NB4 (cell line): ENCODE measurements at regions not wholly inside any gene's neighbourhood (a gene's known extent, or its start where the extent isn't known, plus 50 kb on each side); places are given as distances from the start of the nearest gene placed in this dataset.

Experiments
- MYC ChIP-seq: IDR thresholded peaks from 2 replicates; pipeline ENCODE4 v1.6.1; 2011; ENCODE audit warnings: low read depth, low read length
- POLR2A ChIP-seq: IDR thresholded peaks from 2 replicates; pipeline ENCODE4 v1.6.1; 2011; ENCODE audit warnings: mild to moderate bottlenecking; ENCODE audit not compliant: insufficient read length; ENCODE audit errors: extremely low read depth
- TF ChIP-seq, protein P1 (sequence below): IDR thresholded peaks from one replicate; pipeline ENCODE4 v1.5.1; 2012; ENCODE audit warnings: low read depth, low read length
- TF ChIP-seq, protein P2 (sequence below): IDR thresholded peaks from 2 replicates; pipeline ENCODE4 v1.6.1; 2011; ENCODE audit warnings: low read depth, low read length

DNA sequence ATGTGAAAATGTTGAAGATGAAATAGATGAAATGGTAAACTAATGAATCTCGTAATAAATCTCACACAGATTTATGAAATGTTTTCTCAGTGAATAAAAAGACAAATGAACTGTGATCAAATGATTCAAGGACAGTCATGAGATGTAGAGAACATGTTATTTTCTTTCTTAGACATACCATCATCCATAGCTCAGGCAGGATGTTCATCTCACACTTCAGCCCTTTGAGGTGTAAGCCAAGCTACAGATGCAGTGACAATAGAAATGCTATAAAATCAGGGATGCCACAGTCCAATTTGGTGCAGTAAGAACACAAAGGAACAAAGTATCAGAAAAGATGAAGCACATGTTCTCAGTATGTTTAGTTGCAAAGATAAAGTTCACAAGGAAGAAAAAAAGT is 242.7 kb upstream of the KRR1 start:
- TF ChIP-seq, protein P1, sequence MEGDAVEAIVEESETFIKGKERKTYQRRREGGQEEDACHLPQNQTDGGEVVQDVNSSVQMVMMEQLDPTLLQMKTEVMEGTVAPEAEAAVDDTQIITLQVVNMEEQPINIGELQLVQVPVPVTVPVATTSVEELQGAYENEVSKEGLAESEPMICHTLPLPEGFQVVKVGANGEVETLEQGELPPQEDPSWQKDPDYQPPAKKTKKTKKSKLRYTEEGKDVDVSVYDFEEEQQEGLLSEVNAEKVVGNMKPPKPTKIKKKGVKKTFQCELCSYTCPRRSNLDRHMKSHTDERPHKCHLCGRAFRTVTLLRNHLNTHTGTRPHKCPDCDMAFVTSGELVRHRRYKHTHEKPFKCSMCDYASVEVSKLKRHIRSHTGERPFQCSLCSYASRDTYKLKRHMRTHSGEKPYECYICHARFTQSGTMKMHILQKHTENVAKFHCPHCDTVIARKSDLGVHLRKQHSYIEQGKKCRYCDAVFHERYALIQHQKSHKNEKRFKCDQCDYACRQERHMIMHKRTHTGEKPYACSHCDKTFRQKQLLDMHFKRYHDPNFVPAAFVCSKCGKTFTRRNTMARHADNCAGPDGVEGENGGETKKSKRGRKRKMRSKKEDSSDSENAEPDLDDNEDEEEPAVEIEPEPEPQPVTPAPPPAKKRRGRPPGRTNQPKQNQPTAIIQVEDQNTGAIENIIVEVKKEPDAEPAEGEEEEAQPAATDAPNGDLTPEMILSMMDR: no peak
- no peak for TF ChIP-seq POLR2A
- no peak for TF ChIP-seq MYC
- TF ChIP-seq, protein P2, sequence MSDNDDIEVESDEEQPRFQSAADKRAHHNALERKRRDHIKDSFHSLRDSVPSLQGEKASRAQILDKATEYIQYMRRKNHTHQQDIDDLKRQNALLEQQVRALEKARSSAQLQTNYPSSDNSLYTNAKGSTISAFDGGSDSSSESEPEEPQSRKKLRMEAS: no peak
